Suppressor macrophage treated with lipopolysaccharide for 4 hours (primary cell): ENCODE measurements at regions not wholly inside any gene's neighbourhood (a gene's known extent, or its start where the extent isn't known, plus 50 kb on each side); places are given as distances from the start of the nearest gene placed in this dataset.
"Not testable (repeated sequence)": the region's sequence is repeated elsewhere in the genome, so short reads cannot be mapped to it uniquely, and the experiment has no call there.

Source experiments
- DNase-seq: peaks from one replicate; pipeline ENCODE4 v3.0.0-alpha.2; 2020

DNA sequence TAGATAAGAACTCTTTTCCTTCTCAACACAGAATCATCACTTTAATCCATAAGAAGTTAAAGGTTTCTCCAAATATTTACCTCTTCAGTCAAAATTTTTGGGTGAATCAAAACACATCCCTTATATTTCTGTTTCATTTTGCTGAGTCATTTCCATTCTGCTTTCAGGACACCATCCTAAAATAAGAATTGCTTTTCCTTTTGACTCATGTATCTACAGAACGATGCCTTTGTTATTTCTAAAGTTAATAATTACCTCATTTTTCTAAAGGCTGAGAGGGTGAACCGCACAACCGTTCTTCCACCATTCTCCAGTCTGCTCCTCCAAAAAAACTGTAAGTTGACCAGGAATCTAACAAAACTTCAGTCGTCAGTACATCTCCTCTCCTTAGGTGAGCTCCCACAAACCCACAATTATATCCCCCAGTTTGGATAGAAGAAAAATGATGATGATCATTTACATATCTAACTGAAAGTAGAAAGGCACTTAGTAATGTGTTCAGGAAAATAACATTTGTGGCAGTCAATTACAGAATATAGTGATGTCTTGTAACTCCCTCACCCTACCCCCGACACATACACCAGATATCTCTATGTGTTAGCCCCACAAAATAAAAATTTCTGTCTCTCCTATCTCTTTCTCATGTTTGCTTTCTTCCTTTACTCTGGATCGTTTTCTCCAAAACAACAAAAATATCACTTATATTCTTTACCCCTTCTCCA, 162.5 kb downstream of the RAD51AP2 start:
- no peak for DNase-seq

DNA sequence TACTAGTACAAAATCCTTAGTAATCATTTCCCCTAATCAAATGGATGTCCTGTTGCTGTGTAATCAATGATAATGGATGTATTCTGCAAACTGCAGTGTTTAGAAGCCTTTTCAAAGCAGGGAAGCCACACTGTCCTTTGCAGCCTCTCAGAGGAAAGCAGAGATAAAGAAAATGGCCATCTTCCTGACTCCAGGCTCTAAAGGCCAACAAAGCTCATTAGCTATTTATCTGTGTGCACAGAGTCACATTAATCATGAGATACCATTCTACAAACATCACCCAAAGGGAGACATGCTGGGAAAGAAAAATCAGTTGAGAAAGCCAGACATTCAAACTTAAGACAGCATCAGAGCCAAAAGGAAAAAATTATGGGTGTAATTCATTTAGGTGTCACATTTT, 165.0 kb downstream of the RAD51AP2 start:
- DNase-seq = no peak

DNA sequence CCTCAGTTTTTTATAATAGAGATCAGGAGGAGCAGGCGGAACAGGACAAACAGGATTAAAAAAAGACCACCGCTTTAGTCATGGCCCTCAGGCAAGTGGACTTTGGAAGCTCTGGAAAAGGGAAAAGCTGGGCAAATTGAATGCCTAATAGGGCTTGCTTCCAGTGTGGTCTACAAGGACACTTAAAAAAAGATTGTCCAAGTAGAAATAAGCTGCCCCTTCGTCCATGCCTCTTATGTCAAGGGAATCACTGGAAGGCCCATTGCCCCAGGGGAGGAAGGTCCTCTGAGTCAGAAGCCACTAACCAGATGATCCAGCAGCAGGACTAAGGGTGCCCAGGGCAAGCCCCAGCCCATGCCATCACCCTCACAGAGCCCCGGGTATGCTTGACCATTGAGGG, 175.5 kb downstream of the RAD51AP2 start:
- not testable (repeated sequence) for DNase-seq

DNA sequence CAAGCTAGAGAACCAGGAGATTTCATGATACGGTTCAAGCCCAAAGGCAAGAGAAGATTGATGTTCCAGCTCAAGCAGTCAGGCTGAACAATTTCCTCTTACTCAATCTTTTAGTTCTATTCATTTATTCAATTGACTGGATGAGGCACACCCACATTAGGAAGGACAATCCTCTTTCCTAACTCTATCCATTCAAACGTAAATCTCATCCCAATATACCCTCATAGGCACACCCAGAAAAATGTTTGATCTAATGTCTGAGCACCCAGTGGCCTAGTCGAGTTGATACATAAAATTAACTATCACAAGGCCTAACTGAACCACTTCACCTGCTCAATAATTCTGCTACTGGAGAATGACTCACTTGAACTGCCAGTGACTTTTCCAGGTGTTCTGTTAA, 180.7 kb downstream of the RAD51AP2 start:
- no peak for DNase-seq

DNA sequence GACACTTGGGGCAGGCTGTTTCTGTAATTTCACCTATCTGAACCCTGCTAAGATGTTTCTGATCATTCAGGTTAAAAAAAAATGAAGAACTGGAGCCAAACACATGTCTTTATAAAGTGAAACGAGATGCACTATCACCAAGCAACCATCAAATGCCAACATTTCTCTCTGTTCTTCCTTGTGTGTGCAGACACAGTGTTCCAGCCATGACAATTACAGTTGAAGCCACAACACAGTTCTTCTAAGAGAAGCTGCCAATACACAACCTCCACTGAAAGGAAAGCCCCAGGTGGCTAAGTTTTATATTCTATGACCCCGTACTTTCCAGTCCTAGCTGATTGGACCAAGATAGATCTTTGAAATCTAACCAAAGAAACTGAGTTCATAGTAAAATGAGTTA, 181.8 kb downstream of the RAD51AP2 start:
- no peak for DNase-seq

DNA sequence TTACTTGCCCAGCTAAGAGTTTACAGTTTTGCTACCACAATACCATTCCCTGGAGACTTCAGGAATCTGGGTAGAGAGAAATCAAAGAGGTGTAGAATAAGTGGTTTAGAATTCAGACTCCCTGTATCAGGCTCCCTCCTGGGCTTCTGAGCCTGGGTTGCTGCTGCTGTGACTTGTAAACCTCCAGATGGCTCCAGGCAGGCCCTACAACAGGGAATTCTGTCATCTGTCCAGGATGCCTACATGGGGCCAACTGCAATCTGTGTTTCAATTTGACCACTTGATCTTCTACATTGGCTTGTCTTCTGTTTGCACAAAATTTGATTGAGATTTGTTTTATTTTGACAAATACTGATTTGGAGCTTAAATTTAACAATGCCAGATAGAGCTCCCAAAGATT, 183.9 kb downstream of the RAD51AP2 start:
- DNase-seq = no peak

DNA sequence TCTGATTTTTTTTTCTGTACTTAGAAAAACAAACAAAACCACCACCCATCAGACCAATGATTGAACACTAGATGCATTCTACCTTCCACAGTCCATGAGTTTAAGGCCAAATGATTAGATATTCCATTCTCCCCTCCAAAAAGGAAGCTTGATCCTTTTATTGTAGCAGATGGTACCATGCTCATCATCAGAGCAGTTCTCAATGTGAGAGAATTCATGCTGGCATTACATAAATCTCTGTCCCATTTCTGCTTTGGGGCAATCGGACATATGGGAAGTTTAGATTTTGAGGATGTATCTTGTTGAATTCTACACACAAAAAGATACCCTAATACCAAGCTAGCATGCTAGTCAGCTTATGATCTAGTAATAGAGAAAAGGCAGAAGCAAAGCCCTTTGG, 186.6 kb downstream of the RAD51AP2 start:
- DNase-seq = no peak

DNA sequence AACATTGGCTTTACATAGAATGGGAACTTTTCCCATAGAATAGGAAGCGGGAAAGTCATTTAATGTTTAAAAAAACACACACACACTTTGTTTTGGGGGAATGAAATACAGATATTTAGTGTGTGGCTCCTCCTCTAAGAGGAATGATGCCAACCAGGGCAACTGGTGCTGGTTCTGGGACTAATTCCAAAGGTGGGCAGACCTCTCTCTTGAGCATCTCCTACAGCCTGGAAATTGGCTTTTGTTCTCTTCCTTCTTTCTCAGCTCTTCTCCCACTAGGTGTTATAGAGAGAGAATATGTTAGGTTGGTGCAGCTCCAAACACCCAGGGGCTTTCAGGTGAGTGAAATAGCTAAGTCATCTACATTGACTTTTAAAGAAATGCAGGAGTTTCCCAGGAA, 190.1 kb downstream of the RAD51AP2 start:
- DNase-seq = no peak

DNA sequence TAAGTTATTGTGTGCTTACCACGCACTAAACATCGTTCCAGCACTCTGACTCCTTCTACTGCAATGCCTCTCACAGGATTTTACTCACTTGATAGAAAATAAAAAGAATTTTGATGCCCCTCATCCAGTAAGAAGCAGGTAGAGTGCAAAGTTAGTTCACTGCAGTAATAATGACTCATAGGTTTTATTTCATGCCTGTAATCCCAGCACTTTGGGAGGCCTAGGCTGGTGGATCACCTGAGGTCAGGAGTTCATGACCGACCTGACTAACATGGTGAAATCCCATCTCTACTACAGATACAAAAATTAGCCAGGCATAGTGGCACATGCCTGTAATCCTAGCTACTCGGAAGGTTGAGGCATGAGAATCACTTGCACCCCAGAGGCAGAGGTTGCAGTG, 190.6 kb downstream of the RAD51AP2 start:
- DNase-seq = no peak

DNA sequence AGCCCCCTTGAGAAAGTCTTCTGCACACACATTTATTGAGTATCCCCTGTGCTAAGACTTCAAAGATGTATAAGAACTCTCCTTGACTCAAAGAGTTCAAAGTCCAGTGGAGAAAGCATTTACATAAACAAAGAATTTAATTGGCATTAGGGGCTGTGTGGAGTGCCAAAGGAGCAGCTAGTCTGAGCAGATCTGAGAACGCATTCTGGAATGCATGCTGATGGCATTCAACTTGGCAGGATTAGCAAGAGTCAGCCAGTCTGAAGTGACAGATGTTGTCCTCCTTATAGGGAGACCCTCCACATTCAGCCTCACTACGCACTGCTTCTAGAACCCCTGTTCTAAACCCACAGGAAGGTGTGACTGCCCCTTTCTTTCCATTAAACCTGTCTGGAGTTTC, 191.5 kb downstream of the RAD51AP2 start:
- no peak for DNase-seq

DNA sequence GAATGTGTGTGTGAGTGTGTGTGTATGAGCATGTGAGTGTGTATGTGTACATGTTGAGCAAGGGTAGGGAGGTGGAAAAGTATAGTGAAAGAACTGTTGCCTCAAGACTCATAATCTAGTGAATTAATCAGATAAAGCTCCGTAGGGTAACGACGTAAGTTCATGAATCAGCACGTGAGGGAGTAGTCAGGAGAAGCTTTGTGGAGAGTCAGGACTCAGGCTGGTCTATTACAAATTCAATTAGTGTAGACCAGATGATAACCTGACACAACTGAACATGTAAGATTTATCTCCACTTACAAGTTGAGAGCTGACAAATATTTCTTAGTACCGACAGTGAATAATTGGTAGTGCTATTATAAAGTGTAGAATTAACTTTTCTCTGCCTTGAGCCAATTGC, 194.5 kb downstream of the RAD51AP2 start:
- no peak for DNase-seq

DNA sequence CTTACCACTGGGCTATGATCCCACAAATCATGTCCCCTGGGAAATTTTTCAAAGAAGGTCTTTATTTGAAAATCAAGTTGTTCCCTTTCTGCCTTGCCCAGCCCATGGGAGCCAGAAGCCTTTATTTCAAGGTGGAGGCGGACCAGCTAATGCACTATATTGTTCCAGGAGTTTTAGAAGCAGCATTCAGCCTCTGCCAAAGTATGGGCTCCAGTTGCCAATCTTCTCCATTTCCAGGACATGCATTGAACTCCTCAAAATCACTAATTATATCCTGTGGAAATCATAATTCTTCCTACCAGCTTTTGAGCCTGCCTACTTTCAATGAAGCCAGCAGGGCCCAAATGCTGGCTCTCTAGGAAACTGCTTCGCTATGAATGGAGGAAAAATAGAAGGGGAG, 195.8 kb downstream of the RAD51AP2 start:
- no peak for DNase-seq

DNA sequence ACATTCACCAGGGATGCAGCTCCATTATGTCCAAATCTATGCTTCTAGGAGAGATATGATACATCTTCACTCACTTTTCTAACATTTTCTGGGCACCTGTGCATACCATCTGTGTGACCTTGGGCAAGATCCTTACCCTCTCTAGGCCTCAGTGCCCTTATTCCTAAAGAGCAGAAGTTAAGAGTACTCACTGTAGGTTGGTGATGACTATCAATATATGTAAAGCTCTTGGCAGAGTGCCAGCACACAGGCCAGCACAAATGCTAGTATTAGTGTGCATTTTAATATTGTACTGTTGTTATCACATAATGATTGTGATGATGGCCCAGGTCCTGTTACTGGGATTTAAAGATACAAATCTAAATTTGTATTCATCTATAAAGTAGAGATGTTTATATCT, 199.2 kb downstream of the RAD51AP2 start:
- no peak for DNase-seq

DNA sequence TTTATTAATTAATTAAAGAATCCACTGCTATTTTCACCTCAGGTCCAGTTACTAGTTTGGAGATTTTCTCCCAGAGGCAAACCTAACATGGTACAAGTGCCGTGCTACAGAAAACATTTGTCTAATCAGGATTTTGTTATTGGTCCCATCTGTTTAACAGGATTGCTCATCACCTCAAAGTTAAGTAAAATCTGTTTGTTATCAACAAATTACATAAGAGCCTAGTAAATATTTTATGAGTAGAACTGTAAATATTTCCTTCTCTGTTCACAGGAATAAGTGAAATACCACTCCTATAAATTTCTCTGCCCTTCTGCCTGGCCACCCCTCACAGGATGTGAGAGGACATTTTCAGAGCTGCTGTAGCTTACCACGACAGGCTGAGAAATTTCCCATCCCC, 200.2 kb downstream of the RAD51AP2 start:
- DNase-seq = no peak

DNA sequence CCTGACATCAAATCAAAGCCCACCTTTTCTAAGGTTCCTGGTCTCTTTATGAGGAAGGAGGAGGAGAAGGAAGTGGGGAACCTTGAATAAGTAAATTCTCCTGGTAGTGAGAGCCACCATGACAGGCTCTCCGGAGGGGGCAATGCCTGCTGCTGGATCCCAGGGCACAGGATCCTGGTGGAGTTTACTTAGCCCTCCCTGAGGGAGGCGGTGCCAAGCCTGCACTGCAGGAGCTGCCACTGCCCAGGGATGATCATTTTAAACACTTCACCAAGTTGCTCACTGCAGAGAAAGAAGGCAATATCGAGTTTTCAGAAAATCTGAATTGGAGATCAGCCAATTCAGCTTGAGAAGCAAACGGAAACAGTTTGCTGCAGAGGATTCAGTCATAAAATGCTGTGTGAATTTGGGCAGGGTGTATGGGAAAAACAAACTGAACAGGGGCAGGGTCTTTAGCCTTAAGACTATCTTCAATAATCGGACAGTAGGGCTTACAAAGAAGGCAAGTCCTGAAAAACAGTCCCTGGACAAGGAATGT, 200.7 kb downstream of the RAD51AP2 start:
- no peak for DNase-seq

DNA sequence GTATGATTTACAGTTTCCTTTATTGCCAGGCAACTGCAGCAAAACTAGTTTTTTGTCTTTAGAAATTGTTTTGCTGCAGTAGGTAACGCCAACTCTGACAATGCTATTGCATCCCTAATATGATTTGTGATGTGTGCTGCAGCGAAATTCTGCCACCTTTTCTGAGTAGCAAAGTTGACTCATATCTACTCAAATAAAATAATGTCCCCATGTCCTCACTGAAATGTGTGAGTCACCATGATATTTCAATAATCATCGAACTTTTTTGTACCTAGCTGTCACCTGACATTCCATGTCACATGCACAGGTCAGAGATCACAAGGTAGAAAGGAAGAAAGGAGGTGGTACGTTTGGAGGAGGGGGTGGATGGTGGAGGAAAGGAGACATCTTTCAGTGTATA, 205.0 kb downstream of the RAD51AP2 start:
- no peak for DNase-seq

DNA sequence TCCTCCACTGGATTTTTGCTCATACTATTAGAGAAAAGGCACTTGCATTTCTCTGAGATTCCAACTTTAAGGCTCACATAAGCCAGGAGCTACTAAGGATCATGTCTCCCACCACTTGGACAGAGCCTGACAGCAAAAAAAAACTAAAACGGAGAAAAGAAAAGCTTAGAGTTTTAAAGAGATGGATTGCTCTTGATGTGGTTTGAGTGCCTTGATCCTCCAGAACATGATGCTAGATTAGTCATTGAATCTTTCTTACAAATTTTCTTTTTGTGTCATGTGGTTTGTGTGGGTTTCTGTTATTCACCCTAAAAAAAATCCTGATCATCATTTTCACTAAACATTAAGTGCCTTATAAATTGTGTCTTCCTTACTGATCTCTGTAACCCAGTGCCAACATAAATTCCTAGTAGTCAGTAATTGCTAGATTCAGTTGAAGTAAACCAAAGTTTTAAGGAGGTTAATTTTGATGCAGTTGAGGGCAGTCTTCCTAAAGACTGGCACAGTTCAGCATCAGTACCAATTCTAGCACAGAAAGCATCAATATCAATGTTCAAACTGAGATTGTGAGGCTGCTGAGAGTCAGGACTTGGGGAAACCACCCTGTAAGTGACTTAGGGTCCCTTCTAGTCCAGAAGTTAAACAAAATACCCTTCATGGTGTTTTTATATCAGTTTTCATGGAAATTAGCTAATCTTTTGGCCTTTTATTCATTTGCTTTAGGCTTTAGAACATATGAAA, 206.3 kb downstream of the RAD51AP2 start:
- DNase-seq = no peak

DNA sequence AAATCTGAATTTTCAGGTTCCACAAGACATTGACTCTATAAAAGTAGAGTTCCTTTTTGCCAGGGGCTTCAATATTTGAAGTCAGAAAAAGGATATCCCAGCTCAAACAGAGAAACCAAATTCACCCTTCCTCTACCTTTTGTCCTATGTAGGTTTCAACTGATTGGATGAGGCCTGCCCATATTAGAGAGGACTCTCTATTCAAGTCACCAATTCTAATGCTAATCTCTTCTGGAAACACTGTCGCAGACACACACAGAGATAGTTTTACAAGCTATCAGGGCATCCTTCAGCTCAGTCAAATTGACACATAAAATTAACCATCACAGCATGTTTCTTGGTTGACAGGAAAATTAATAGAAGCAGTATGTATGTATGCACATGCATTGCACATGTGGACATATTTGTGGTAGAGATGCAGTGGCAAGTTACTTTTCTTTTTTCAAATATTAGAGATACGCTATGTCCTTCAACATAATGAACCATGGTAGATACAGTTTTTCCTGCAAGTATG, 207.1 kb downstream of the RAD51AP2 start:
- DNase-seq = no peak

DNA sequence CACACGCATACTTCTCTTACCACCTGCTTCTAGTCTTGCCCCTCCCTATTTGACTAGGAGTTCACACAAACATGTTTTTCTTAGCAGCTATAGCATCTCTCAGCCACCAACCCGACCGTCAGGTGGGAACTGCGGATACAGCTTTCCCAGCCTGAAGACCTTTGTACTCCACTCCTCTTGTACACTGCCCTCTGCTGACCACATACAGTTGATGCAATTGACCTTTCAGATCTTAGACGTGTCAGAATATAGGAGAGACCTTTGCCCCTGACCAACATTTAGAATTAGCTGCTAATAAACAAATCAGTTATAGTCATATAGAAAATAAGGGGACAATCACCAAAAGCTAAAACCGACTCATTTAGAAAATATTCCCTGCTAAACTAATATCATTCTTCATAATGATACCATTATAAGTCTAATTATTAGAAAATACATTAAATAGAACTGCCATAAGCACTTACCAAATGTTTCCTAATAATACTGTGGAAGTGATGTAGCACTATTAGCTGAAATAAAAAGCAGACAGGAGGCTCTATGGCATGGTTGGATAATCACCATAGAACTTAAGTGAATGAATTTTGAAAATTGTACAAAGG, 208.4 kb downstream of the RAD51AP2 start:
- peak; percentile 73 for DNase-seq

DNA sequence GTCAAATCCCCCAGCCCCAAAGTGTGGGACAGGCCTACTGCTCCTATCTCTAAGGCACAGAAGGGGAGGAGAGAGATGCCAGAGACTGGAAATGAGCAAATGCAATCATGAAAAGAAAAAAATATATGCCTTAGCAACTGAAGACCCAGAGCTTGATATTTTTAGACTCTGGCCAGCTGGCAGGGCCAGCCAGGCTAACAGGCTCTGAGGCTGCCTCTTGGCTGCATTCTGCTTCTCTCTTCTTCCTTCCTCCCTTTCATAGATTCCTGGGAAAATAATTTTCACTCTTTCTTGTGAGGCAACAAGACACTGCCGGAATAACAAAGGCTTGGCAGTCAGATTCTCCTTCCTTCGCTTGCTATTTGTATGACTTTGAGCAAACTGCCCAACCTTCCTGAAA, 209.1 kb downstream of the RAD51AP2 start:
- no peak for DNase-seq

DNA sequence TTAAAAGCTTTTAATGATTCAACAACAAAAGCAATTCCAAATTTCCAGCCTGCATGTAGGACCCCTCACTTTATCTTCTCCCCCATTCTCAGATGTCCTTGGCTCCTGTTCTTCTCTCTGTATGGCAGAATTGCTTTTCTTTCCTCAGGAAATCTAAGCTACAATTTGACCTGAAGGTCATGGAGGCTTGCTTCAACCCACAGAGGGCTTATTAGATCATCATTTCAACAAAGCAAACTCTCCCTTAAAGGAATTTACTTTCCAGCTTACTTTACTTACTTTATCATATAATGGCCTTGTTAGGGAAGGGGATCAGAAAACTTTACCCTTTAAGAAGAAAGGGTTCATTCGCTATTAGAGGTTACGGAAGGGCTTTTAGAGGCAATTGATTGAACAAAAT, 211.5 kb downstream of the RAD51AP2 start:
- DNase-seq = no peak

DNA sequence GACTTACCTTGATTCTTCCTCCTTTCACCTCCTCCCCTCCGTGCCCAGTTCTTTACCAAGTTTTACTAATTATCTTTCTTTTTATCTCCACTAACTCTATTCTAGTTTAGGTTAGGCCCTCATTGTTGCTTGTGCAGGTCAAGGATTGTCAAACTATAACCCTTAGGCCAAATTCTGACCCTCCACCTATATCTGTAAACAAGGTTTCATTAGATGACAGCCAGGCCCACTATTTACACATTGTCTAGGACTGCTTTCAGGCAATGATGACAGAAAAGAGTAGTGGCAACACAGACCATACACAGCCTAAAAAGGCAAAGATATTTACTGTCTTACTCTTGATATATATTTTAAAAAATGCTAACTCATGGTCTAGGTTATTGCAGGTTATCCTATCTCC, 212.0 kb downstream of the RAD51AP2 start:
- no peak for DNase-seq

DNA sequence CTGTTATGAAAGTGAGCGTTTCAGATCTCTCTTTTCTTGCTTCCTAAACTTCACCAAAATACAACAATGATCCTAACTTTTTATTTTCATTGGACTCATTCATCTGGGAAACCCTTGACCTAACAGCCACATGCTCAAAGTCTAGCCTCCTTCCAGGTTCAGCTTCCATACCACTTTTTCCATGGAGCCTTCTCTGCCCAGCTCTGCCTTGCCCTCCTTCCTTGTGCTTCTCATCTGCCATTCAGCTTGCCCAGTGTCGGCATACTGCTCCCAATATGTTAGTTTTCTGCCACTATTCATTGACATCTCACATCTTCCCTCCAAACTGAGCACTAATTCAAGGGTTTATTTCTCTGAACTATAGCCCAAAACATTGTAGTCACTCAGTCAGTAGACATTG, 214.7 kb downstream of the RAD51AP2 start:
- DNase-seq = no peak

DNA sequence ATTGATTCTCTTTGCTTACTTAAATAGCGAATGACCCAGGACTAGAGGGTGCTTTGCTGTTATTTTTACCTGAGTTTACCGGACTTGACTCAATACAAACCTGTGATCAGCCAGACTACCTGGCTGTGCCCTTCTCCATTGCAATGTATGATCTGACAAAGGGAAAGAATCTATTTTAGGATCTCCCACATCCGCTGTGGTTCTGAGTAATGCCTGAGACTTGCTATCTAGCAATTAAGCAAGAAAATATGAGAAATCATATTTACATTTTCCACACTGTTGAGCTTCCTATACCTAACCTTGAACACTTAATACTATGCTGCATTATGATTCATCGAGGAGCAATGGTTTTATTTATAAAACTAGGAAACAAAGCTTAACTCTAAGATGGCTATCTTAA, 215.2 kb downstream of the RAD51AP2 start:
- DNase-seq = no peak
